ENCODE measurements at regions not wholly inside any gene's neighbourhood (a gene's known extent, or its start where the extent isn't known, plus 50 kb on each side); places are given as distances from the start of the nearest gene placed in this dataset.

GRCh38 chr19:30281906-30282305, 90.3 kb upstream of the ZNF536 start:
- TF ChIP-seq CTCF (IDR thresholded peaks at IDR 0.05 in 8 of 11, conservative IDR thresholded peaks at IDR 0.05 in 3 of 11) (no peak), POLR2AphosphoS5 (IDR thresholded peaks at IDR 0.05) (no peak), POLR2A (IDR thresholded peaks at IDR 0.05) (no peak)
